GM23338 (cell line): ENCODE measurements at regions not wholly inside any gene's neighbourhood (a gene's known extent, or its start where the extent isn't known, plus 50 kb on each side); places are given as distances from the start of the nearest gene placed in this dataset.

Experiments
- CREB1 ChIP-seq: fragments of 250-450 bp; sonication (Bioruptor Pico); IDR thresholded peaks from 2 replicates; pipeline ENCODE4 v1.5.0; 2020; ENCODE audit warnings: low read depth, mild to moderate bottlenecking, moderate library complexity
- CTCF ChIP-seq, 2 experiments: fragments of 200-600 bp in 1 of 2; sonication (generic) in 1 of 2; conservative IDR thresholded peaks; 2 replicates each; pipeline versions ENCODE4 v1.5.1 to v1.6.1; 2016 to 2017; ENCODE audit warnings: antibody characterized with exemption in 2 of 2, low read depth in 2 of 2, mild to moderate bottlenecking in 2 of 2, moderate library complexity in 1 of 2
- ETS1 ChIP-seq: IDR thresholded peaks from 2 replicates; pipeline ENCODE4 v1.6.1; 2016; ENCODE audit warnings: antibody characterized with exemption
- EZH2 ChIP-seq: fragments of 200-600 bp; sonication (generic); IDR thresholded peaks from one replicate; pipeline ENCODE4 v1.8.0; 2017; ENCODE audit warnings: antibody characterized with exemption, mild to moderate bottlenecking, low read depth; ENCODE audit not compliant: unreplicated experiment
- EZH2phosphoT487 ChIP-seq: fragments of 200-600 bp; sonication (generic); IDR thresholded peaks from one replicate; pipeline ENCODE4 v1.8.1; 2018; ENCODE audit warnings: antibody characterized with exemption; ENCODE audit not compliant: unreplicated experiment
- JUNB ChIP-seq: IDR thresholded peaks from one replicate; pipeline ENCODE4 v1.6.1; 2016; ENCODE audit warnings: antibody characterized with exemption; ENCODE audit not compliant: unreplicated experiment
- POLR2AphosphoS5 ChIP-seq: IDR thresholded peaks from 2 replicates; pipeline ENCODE4 v1.6.1; 2016; ENCODE audit warnings: antibody characterized with exemption, low read depth
- REST ChIP-seq: IDR thresholded peaks from one replicate; pipeline ENCODE4 v1.6.1; 2018; ENCODE audit warnings: antibody characterized with exemption; ENCODE audit not compliant: unreplicated experiment
- STAT1 ChIP-seq: IDR thresholded peaks from one replicate; pipeline ENCODE4 v1.6.1; 2016; ENCODE audit warnings: antibody characterized with exemption; ENCODE audit not compliant: unreplicated experiment
- ZNF331 ChIP-seq: fragments of 250-450 bp; sonication (Bioruptor Pico); IDR thresholded peaks from 2 replicates; pipeline ENCODE4 v1.5.0; 2020; ENCODE audit warnings: low read depth, mild to moderate bottlenecking, moderate library complexity
- ZNF462 ChIP-seq: fragments of 250-450 bp; sonication (Bioruptor Pico); IDR thresholded peaks from 2 replicates; pipeline ENCODE4 v1.5.0; 2020; ENCODE audit warnings: mild to moderate bottlenecking, moderate library complexity

GRCh38 chr14:22089940-22090339 lies 416.3 kb upstream of the OR4E1 start:
- TF ChIP-seq CREB1 (CRISPR knock-in tag) (no peak), CTCF (conservative IDR thresholded peaks at IDR 0.05; ENCODE audit: low read depth in 2 of 2) (no peak), ZNF331 (CRISPR knock-in tag) (no peak), EZH2 (no peak), POLR2AphosphoS5 (no peak), REST (no peak), JUNB (no peak), EZH2phosphoT487 (no peak), ETS1 (no peak), STAT1 (no peak), ZNF462 (CRISPR knock-in tag) (no peak)
